ENCODE measurements at regions not wholly inside any gene's neighbourhood (a gene's known extent, or its start where the extent isn't known, plus 50 kb on each side); places are given as distances from the start of the nearest gene placed in this dataset.

- DNase-seq (ENCODE audit: low read depth in 3 of 3), result no peak
These were observed 149.3 kb upstream of the CYSLTR1 start for GRCh38 chrX:78476701-78477100.

- DNase-seq (ENCODE audit: low read depth in 3 of 3), result no peak
These were observed 129.5 kb upstream of the CYSLTR1 start for GRCh38 chrX:78456909-78457308.

GRCh38 chrX:78455901-78456300 lies 128.5 kb upstream of the CYSLTR1 start:
- DNase-seq (ENCODE audit: low read depth in 3 of 3), result no peak

GRCh38 chrX:78452356-78452755 lies 124.9 kb upstream of the CYSLTR1 start:
- DNase-seq (ENCODE audit: low read depth in 3 of 3), result no peak

- no peak for DNase-seq (ENCODE audit: low read depth in 3 of 3)
These were observed 110.2 kb upstream of the CYSLTR1 start for GRCh38 chrX:78437621-78438020.

GRCh38 chrX:78429172-78429571 lies 101.8 kb upstream of the CYSLTR1 start:
- DNase-seq (ENCODE audit: low read depth in 3 of 3), result no peak

GRCh38 chrX:78388663-78389062 lies 61.3 kb upstream of the CYSLTR1 start:
- DNase-seq (ENCODE audit: low read depth in 3 of 3), result no peak

- DNase-seq (ENCODE audit: low read depth in 3 of 3), result no peak
These were observed 60.0 kb upstream of the CYSLTR1 start for GRCh38 chrX:78387364-78387763.

GRCh38 chrX:78384486-78384885 lies 57.1 kb upstream of the CYSLTR1 start:
- DNase-seq (ENCODE audit: low read depth in 3 of 3), result no peak

- DNase-seq (ENCODE audit: low read depth in 3 of 3), result no peak
These were observed 56.2 kb upstream of the CYSLTR1 start for GRCh38 chrX:78383594-78383993.

GRCh38 chrX:78378476-78379115 lies 51.2 kb upstream of the CYSLTR1 start:
- DNase-seq (ENCODE audit: low read depth in 3 of 3), result no peak

Measured in stimulated activated CD4-positive, alpha-beta T cell treated with anti-CD3 and anti-CD28 coated beads, TNF-alpha, amount 100 ng/mL, for 4 hours (primary cell).